Hepatocyte (in vitro differentiated cells): ENCODE measurements at regions not wholly inside any gene's neighbourhood (a gene's known extent, or its start where the extent isn't known, plus 50 kb on each side); places are given as distances from the start of the nearest gene placed in this dataset.

ENCODE experiments used
- CTCF ChIP-seq: fragments of 200-600 bp; sonication (generic); IDR thresholded peaks from 2 replicates; pipeline ENCODE4 v1.5.1; 2016; ENCODE audit warnings: antibody characterized with exemption, mild to moderate bottlenecking; ENCODE audit not compliant: poor library complexity
- EZH2 ChIP-seq: fragments of 200-600 bp; sonication (generic); IDR thresholded peaks from 2 replicates; pipeline ENCODE4 v1.6.1; 2016; ENCODE audit warnings: antibody characterized with exemption, mild to moderate bottlenecking, borderline replicate concordance

- TF ChIP-seq CTCF, result no peak
- TF ChIP-seq EZH2, result no peak
Measured at GRCh38 chr13:34722922-34723321, 219.1 kb upstream of the NBEA start.
